Liver (tissue), 3 donors: ENCODE measurements at regions not wholly inside any gene's neighbourhood (a gene's known extent, or its start where the extent isn't known, plus 50 kb on each side); places are given as distances from the start of the nearest gene placed in this dataset.
A peak's percentile ranks its signal among the peaks of the same experiment; 100 is the strongest.

Experiments used
- ATF3 ChIP-seq: IDR thresholded peaks from 2 replicates; pipeline ENCODE4 v1.6.1; 2016; ENCODE audit warnings: antibody characterized with exemption
- CTCF ChIP-seq: fragments of 150-350 bp; IDR thresholded peaks from 2 replicates; pipeline ENCODE4 v1.5.1; 2017; ENCODE audit warnings: improper control_type of control experiment, low read depth, low read length; ENCODE audit not compliant: missing input control
- EGR1 ChIP-seq, 2 donors: IDR thresholded peaks; 2 replicates each; pipeline ENCODE4 v1.6.1; 2016 to 2018; ENCODE audit warnings: antibody characterized with exemption in 2 of 2, low read depth in 2 of 2
- FOXA2 ChIP-seq: IDR thresholded peaks from 2 replicates; pipeline ENCODE4 v1.6.1; 2016; ENCODE audit warnings: antibody characterized with exemption
- GABPA ChIP-seq, 2 donors: IDR thresholded peaks in 1 of 2; conservative IDR thresholded peaks in 1 of 2; 2 replicates each; pipeline ENCODE4 v1.6.1; 2016; ENCODE audit warnings: antibody characterized with exemption in 2 of 2, mild to moderate bottlenecking in 1 of 2, moderate library complexity in 1 of 2
- HNF4G ChIP-seq: IDR thresholded peaks from 2 replicates; pipeline ENCODE4 v1.6.1; 2016; ENCODE audit warnings: antibody characterized with exemption
- MAX ChIP-seq: IDR thresholded peaks from 2 replicates; pipeline ENCODE4 v1.6.1; 2016; ENCODE audit warnings: antibody characterized with exemption
- RAD21 ChIP-seq, 2 donors: IDR thresholded peaks; 2 replicates each; pipeline ENCODE4 v1.6.1; 2016; ENCODE audit warnings: antibody characterized with exemption in 2 of 2, mild to moderate bottlenecking in 2 of 2
- REST ChIP-seq: IDR thresholded peaks from 2 replicates; pipeline ENCODE4 v1.6.1; 2016; ENCODE audit warnings: antibody characterized with exemption, mild to moderate bottlenecking
- SP1 ChIP-seq: IDR thresholded peaks from 2 replicates; pipeline ENCODE4 v1.6.1; 2018; ENCODE audit warnings: antibody characterized with exemption, mild to moderate bottlenecking
- TAF1 ChIP-seq: conservative IDR thresholded peaks from 2 replicates; pipeline ENCODE4 v1.6.1; 2016; ENCODE audit warnings: antibody characterized with exemption, mild to moderate bottlenecking
- YY1 ChIP-seq: IDR thresholded peaks from 2 replicates; pipeline ENCODE4 v1.6.1; 2016; ENCODE audit warnings: antibody characterized with exemption, mild to moderate bottlenecking
- ZBTB33 ChIP-seq: IDR thresholded peaks from 2 replicates; pipeline ENCODE4 v1.6.1; 2016; ENCODE audit warnings: antibody characterized with exemption
- donor health status: healthy.
- donor health status: healthy.

- TF ChIP-seq EGR1 (IDR thresholded peaks at IDR 0.05; ENCODE audit: low read depth in 2 of 2), result no peak
- peak; percentile 55 for TF ChIP-seq CTCF
- TF ChIP-seq ATF3, result no peak
- no peak for TF ChIP-seq SP1
- TF ChIP-seq YY1, result no peak
- TF ChIP-seq ZBTB33, result no peak
- no peak for TF ChIP-seq TAF1
- no peak for TF ChIP-seq HNF4G
- TF ChIP-seq MAX, result no peak
- TF ChIP-seq RAD21 (IDR thresholded peaks at IDR 0.05), result peak; percentile 75 to 85
- TF ChIP-seq REST, result no peak
- no peak for TF ChIP-seq FOXA2
- no peak for TF ChIP-seq GABPA (IDR thresholded peaks at IDR 0.05 in 1 of 2, conservative IDR thresholded peaks at IDR 0.05 in 1 of 2)
Measured at GRCh38 chr1:222167111-222167510, 380.8 kb downstream of the HHIPL2 start.
